NCI-H460 (cell line): ENCODE measurements at regions not wholly inside any gene's neighbourhood (a gene's known extent, or its start where the extent isn't known, plus 50 kb on each side); places are given as distances from the start of the nearest gene placed in this dataset.

Source experiments
- DNase-seq: peaks from one replicate; pipeline ENCODE4 v3.0.0-alpha.2; 2016; ENCODE audit warnings: low read depth; ENCODE audit errors: extremely low read depth

DNA sequence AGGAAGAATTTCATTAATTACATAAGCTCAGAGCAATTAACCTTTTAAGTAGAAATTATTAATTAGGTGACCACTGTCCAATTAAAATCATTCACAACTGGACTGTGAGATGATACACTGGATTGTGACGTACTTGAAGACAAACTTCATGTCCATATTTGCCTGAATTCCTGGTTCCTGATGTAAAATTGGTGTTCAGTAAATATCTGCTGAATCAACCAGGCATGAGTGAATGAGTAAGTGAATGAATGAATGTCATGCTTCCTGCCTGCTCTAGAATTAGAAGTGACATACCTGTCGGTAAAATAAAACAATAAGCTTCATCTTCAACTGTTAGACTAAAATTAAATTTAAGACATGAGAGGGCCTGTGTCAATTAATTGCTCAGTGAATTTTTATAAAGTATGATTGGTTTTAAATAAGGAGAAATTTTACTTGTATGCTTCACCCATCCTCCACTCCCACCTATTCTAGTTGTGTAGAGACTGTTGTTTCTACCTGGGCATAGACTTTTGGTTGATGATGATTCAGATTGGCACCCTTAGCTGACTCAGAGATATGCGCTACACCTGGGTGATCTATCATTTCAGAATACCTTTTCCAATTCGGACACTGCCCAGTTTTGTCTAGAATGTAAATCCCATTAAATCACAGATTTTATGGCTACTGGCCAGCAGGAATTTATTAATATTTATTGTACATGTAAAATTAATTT lies 56.9 kb upstream of the PTGS2 start:
- no peak for DNase-seq

DNA sequence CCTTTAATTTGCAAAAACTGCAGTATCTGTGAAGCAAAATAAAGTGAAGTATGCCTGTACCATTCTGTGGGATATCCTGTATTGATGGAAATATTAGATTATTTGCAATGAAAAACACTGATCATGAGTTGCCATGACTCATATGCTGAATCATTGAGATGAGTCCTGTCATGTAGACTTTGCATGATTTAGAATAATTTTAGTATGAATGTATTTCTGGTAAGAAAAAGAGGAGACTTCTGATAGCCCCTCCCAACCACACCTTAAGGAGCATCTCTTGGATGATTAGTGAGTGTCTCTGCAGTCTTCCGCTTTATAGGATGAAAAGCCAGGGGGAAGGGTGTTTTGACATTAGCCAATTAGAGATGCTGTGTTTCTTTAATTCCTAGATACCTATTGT lies 55.2 kb upstream of the PTGS2 start:
- no peak for DNase-seq

- no peak for DNase-seq
These were observed 50.9 kb upstream of the PTGS2 start for GRCh38 chr1:186730951-186731729.
